Keratinocyte (primary cell): ENCODE measurements at regions not wholly inside any gene's neighbourhood (a gene's known extent, or its start where the extent isn't known, plus 50 kb on each side); places are given as distances from the start of the nearest gene placed in this dataset.

ENCODE experiments used
- EZH2 ChIP-seq: IDR thresholded peaks from one replicate; pipeline ENCODE4 v1.6.1; 2012; ENCODE audit warnings: inconsistent platforms, mild to moderate bottlenecking, low read length, moderate library complexity
- TF ChIP-seq, protein P1 (sequence below), 3 experiments: IDR thresholded peaks in 1 of 3; conservative IDR thresholded peaks in 1 of 3; optimal IDR thresholded peaks in 1 of 3; 2 replicates in 2 of 3; 3 replicates in 1 of 3; pipeline versions ENCODE3 to v1.5.1; 2011; ENCODE audit warnings: low read length in 3 of 3, mild to moderate bottlenecking in 3 of 3, moderate library complexity in 2 of 3, control low read depth in 1 of 3, inconsistent platforms in 1 of 3; ENCODE audit not compliant: insufficient read depth in 2 of 3; ENCODE audit errors: extremely low read depth in 1 of 3

DNA sequence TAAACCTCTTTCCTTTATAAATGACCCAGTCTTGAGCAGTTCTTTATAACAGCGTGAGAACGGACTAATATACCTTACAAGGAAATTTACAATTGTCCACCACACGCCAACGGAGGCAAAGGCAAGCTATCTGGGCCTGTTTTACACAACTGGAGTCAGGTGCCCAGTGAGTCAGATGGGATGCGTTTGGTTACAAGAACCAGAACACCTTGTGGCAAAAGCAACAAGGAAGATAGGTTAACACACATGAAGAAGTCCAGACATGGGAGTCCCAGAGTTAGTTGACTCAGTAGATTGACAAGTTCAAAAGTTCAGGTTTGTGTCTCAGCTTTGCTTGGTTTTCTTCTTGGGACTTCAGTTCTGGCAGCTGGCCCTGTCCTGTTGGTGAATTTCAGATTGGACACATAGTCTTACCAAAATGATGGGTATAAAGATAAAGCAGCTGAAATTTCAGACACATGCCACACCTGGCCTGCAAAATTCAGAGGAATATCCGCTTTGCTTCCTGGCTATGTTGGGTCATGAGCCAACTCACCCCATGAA lies 97.9 kb downstream of the PXDC1 start:
- no peak for TF ChIP-seq EZH2
- TF ChIP-seq, protein P1, sequence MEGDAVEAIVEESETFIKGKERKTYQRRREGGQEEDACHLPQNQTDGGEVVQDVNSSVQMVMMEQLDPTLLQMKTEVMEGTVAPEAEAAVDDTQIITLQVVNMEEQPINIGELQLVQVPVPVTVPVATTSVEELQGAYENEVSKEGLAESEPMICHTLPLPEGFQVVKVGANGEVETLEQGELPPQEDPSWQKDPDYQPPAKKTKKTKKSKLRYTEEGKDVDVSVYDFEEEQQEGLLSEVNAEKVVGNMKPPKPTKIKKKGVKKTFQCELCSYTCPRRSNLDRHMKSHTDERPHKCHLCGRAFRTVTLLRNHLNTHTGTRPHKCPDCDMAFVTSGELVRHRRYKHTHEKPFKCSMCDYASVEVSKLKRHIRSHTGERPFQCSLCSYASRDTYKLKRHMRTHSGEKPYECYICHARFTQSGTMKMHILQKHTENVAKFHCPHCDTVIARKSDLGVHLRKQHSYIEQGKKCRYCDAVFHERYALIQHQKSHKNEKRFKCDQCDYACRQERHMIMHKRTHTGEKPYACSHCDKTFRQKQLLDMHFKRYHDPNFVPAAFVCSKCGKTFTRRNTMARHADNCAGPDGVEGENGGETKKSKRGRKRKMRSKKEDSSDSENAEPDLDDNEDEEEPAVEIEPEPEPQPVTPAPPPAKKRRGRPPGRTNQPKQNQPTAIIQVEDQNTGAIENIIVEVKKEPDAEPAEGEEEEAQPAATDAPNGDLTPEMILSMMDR (optimal IDR thresholded peaks at IDR 0.05 in 1 of 3, IDR thresholded peaks at IDR 0.05 in 1 of 3, conservative IDR thresholded peaks at IDR 0.05 in 1 of 3; ENCODE audit: extremely low read depth in 1 of 3, insufficient read depth in 2 of 3, low read length in 3 of 3), result no peak
